Liver (tissue), 8 donors: ENCODE measurements at regions not wholly inside any gene's neighbourhood (a gene's known extent, or its start where the extent isn't known, plus 50 kb on each side); places are given as distances from the start of the nearest gene placed in this dataset.

Source experiments
- DNase-seq: peaks from one replicate; pipeline ENCODE4 v3.0.0-alpha.2; 2017; ENCODE audit warnings: low spot score
- H3K27ac ChIP-seq, 2 donors: one replicate each; pipeline ENCODE4 v1.7.0; 2013; ENCODE audit warnings: inconsistent platforms in 2 of 2, low read length in 2 of 2, control low read depth in 1 of 2, low read depth in 1 of 2, mild to moderate bottlenecking in 1 of 2
- H3K27me3 ChIP-seq, 4 donors: one replicate each; pipeline versions ENCODE4 v1.6.1 to v1.7.0; 2013; ENCODE audit warnings: low read length in 3 of 4, inconsistent platforms in 1 of 4, mild to moderate bottlenecking in 1 of 4, moderate library complexity in 1 of 4; ENCODE audit not compliant: control insufficient read depth in 4 of 4, insufficient read depth in 4 of 4
- H3K36me3 ChIP-seq, 4 donors: one replicate each; pipeline versions ENCODE4 v1.6.1 to v1.7.0; 2013; ENCODE audit warnings: low read length in 3 of 4, mild to moderate bottlenecking in 3 of 4, low read depth in 1 of 4, moderate library complexity in 1 of 4; ENCODE audit not compliant: control insufficient read depth in 4 of 4, insufficient read depth in 3 of 4
- H3K4me1 ChIP-seq, 4 donors: one replicate each; pipeline versions ENCODE4 v1.6.1 to v1.7.0; 2013; ENCODE audit warnings: low read length in 3 of 4, mild to moderate bottlenecking in 3 of 4, moderate library complexity in 1 of 4; ENCODE audit not compliant: control insufficient read depth in 4 of 4, insufficient read depth in 4 of 4
- H3K4me3 ChIP-seq, 3 donors: one replicate each; pipeline versions ENCODE4 v1.6.1 to v1.7.0; 2013; ENCODE audit warnings: low read length in 3 of 3, control low read depth in 1 of 3, low read depth in 1 of 3, mild to moderate bottlenecking in 1 of 3
- H3K9ac ChIP-seq, 2 donors: one replicate each; pipeline ENCODE4 v1.7.0; 2013; ENCODE audit warnings: low read length in 2 of 2, mild to moderate bottlenecking in 2 of 2, moderate library complexity in 2 of 2, control low read depth in 1 of 2, low read depth in 1 of 2
- H3K9me3 ChIP-seq, 4 donors: one replicate each; pipeline versions ENCODE4 v1.6.1 to v1.7.0; 2013; ENCODE audit warnings: low read length in 3 of 4; ENCODE audit not compliant: control insufficient read depth in 4 of 4
- ATF3 ChIP-seq: IDR thresholded peaks from 2 replicates; pipeline ENCODE4 v1.6.1; 2016; ENCODE audit warnings: antibody characterized with exemption
- CTCF ChIP-seq: fragments of 150-350 bp; IDR thresholded peaks from 2 replicates; pipeline ENCODE4 v1.5.1; 2017; ENCODE audit warnings: improper control_type of control experiment, low read depth, low read length; ENCODE audit not compliant: missing input control
- EGR1 ChIP-seq, 2 donors: IDR thresholded peaks; 2 replicates each; pipeline ENCODE4 v1.6.1; 2016 to 2018; ENCODE audit warnings: antibody characterized with exemption in 2 of 2, low read depth in 2 of 2
- FOXA1 ChIP-seq: IDR thresholded peaks from 2 replicates; pipeline ENCODE4 v1.6.1; 2016; ENCODE audit warnings: antibody characterized with exemption
- FOXA2 ChIP-seq: IDR thresholded peaks from 2 replicates; pipeline ENCODE4 v1.6.1; 2016; ENCODE audit warnings: antibody characterized with exemption
- GABPA ChIP-seq, 2 donors: IDR thresholded peaks in 1 of 2; conservative IDR thresholded peaks in 1 of 2; 2 replicates each; pipeline ENCODE4 v1.6.1; 2016; ENCODE audit warnings: antibody characterized with exemption in 2 of 2, mild to moderate bottlenecking in 1 of 2, moderate library complexity in 1 of 2
- HNF4A ChIP-seq, 2 donors: conservative IDR thresholded peaks; 2 replicates each; pipeline ENCODE4 v1.6.1; 2016; ENCODE audit warnings: antibody characterized with exemption in 2 of 2, mild to moderate bottlenecking in 2 of 2
- HNF4G ChIP-seq: IDR thresholded peaks from 2 replicates; pipeline ENCODE4 v1.6.1; 2016; ENCODE audit warnings: antibody characterized with exemption
- JUND ChIP-seq, 2 donors: IDR thresholded peaks; 2 replicates each; pipeline ENCODE4 v1.6.1; 2016; ENCODE audit warnings: antibody characterized with exemption in 2 of 2
- MAX ChIP-seq: IDR thresholded peaks from 2 replicates; pipeline ENCODE4 v1.6.1; 2016; ENCODE audit warnings: antibody characterized with exemption
- NR2F2 ChIP-seq: IDR thresholded peaks from 2 replicates; pipeline ENCODE4 v1.6.1; 2016; ENCODE audit warnings: antibody characterized with exemption
- RAD21 ChIP-seq, 2 donors: IDR thresholded peaks; 2 replicates each; pipeline ENCODE4 v1.6.1; 2016; ENCODE audit warnings: antibody characterized with exemption in 2 of 2, mild to moderate bottlenecking in 2 of 2
- REST ChIP-seq: IDR thresholded peaks from 2 replicates; pipeline ENCODE4 v1.6.1; 2016; ENCODE audit warnings: antibody characterized with exemption, mild to moderate bottlenecking
- RXRA ChIP-seq, 2 donors: IDR thresholded peaks; 2 replicates each; pipeline ENCODE4 v1.6.1; 2017 to 2018; ENCODE audit warnings: antibody characterized with exemption in 2 of 2, mild to moderate bottlenecking in 1 of 2
- SP1 ChIP-seq: IDR thresholded peaks from 2 replicates; pipeline ENCODE4 v1.6.1; 2018; ENCODE audit warnings: antibody characterized with exemption, mild to moderate bottlenecking
- TAF1 ChIP-seq: conservative IDR thresholded peaks from 2 replicates; pipeline ENCODE4 v1.6.1; 2016; ENCODE audit warnings: antibody characterized with exemption, mild to moderate bottlenecking
- YY1 ChIP-seq: IDR thresholded peaks from 2 replicates; pipeline ENCODE4 v1.6.1; 2016; ENCODE audit warnings: antibody characterized with exemption, mild to moderate bottlenecking
- ZBTB33 ChIP-seq: IDR thresholded peaks from 2 replicates; pipeline ENCODE4 v1.6.1; 2016; ENCODE audit warnings: antibody characterized with exemption
- whole genome bisulfite sequencing: extraction: QIAGEN DNeasy Blood & Tissue Kit; methylation state at CpG from one replicate; pipeline ENCODE4 v1.1.7; 2013; 5-methylcytosine and 5-hydroxymethylcytosine counted together
- donor health status: healthy.
- donor health status: healthy.
- donor health status: healthy.
- donor health status: healthy.
- donor health status: healthy.

- TF ChIP-seq RXRA (IDR thresholded peaks at IDR 0.05) (no peak), FOXA1 (no peak), YY1 (no peak), GABPA (IDR thresholded peaks at IDR 0.05 in 1 of 2, conservative IDR thresholded peaks at IDR 0.05 in 1 of 2) (no peak), TAF1 (no peak), ZBTB33 (no peak), HNF4G (no peak), REST (no peak), MAX (no peak), SP1 (no peak), RAD21 (IDR thresholded peaks at IDR 0.05) (no peak), FOXA2 (no peak), NR2F2 (no peak), HNF4A (conservative IDR thresholded peaks at IDR 0.05) (no peak), EGR1 (IDR thresholded peaks at IDR 0.05; ENCODE audit: low read depth in 2 of 2) (no peak), ATF3 (no peak), JUND (IDR thresholded peaks at IDR 0.05) (no peak), CTCF (no peak)
- Histone ChIP-seq H3K9me3 (no peaks in the 10 kb centered on the region), H3K4me1 (peaks cover 0 to 6% (median 0%) of the 10 kb centered on the region in 4 donors), H3K27me3 (no peaks in the 10 kb centered on the region), H3K9ac (no peak overlapping the region), H3K4me3 (no peak overlapping the region), H3K27ac (no peak overlapping the region), H3K36me3 (no peaks in the 10 kb centered on the region)
- WGBS, result 84% methylated on average over 16 of the region's 16 CpGs
- DNase-seq, result no peak
These were observed 327.5 kb upstream of the JARID2 start for GRCh38 chr6:14918200-14918907.
